H9 (cell line): ENCODE measurements at regions not wholly inside any gene's neighbourhood (a gene's known extent, or its start where the extent isn't known, plus 50 kb on each side); places are given as distances from the start of the nearest gene placed in this dataset.

Experiments
- DNase-seq: peaks from one replicate; pipeline ENCODE4 v3.0.0-alpha.2; 2017
- H2AFZ ChIP-seq: one replicate; pipeline ENCODE4 v1.6.1; 2013; ENCODE audit warnings: mild to moderate bottlenecking, low read length, control low read depth, moderate library complexity
- H2AK5ac ChIP-seq: 2 replicates; pipeline ENCODE4 v1.6.1; 2013; ENCODE audit warnings: low read length, control low read depth, mixed read lengths; ENCODE audit not compliant: insufficient read length
- H2BK120ac ChIP-seq: one replicate; pipeline ENCODE4 v1.6.1; 2013; ENCODE audit warnings: low read depth, mild to moderate bottlenecking, low read length, control low read depth, inconsistent platforms; ENCODE audit not compliant: poor library complexity, severe bottlenecking
- H2BK12ac ChIP-seq: 2 replicates; pipeline ENCODE4 v1.6.1; 2013; ENCODE audit warnings: low read length, control low read depth, mixed read lengths, low read depth; ENCODE audit not compliant: insufficient read length
- H2BK15ac ChIP-seq: 2 replicates; pipeline ENCODE4 v1.6.1; 2013; ENCODE audit warnings: low read depth, low read length, control low read depth
- H2BK20ac ChIP-seq: one replicate; pipeline ENCODE4 v1.6.1; 2013; ENCODE audit warnings: low read depth, mild to moderate bottlenecking, low read length, control low read depth, inconsistent platforms; ENCODE audit not compliant: poor library complexity, severe bottlenecking
- H2BK5ac ChIP-seq: 2 replicates; pipeline ENCODE4 v1.6.1; 2013; ENCODE audit warnings: low read length, control low read depth, mixed read lengths; ENCODE audit not compliant: insufficient read length
- H3K14ac ChIP-seq: 2 replicates; pipeline ENCODE4 v1.6.1; 2013; ENCODE audit warnings: low read length, control low read depth; ENCODE audit not compliant: insufficient read depth
- H3K18ac ChIP-seq: 2 replicates; pipeline ENCODE4 v1.6.1; 2013; ENCODE audit warnings: low read depth, mild to moderate bottlenecking, mixed read lengths, low read length, control low read depth; ENCODE audit not compliant: insufficient read length
- H3K23ac ChIP-seq: 2 replicates; pipeline ENCODE4 v1.6.1; 2013; ENCODE audit warnings: low read length, control low read depth, mixed read lengths, low read depth; ENCODE audit not compliant: insufficient read length
- H3K23me2 ChIP-seq: 2 replicates; pipeline ENCODE4 v1.6.1; 2013; ENCODE audit warnings: low read depth, mild to moderate bottlenecking, mixed read lengths, low read length, control low read depth; ENCODE audit not compliant: insufficient read length, poor library complexity, severe bottlenecking
- H3K27ac ChIP-seq: 2 replicates; pipeline ENCODE4 v1.5.1; 2013; ENCODE audit warnings: low read length, control low read depth, mixed read lengths, low read depth; ENCODE audit not compliant: insufficient read length
- H3K27me3 ChIP-seq: 2 replicates; pipeline ENCODE4 v1.6.1; 2013; ENCODE audit warnings: low read length, control low read depth, inconsistent platforms; ENCODE audit not compliant: insufficient read depth
- H3K4ac ChIP-seq: 2 replicates; pipeline ENCODE4 v1.6.1; 2013; ENCODE audit warnings: low read depth, mild to moderate bottlenecking, control low read depth, inconsistent platforms, low read length, moderate library complexity
- H3K4me1 ChIP-seq: 2 replicates; pipeline ENCODE4 v1.6.1; 2013; ENCODE audit warnings: low read length, control low read depth, inconsistent platforms; ENCODE audit not compliant: insufficient read depth
- H3K4me2 ChIP-seq: 2 replicates; pipeline ENCODE4 v1.6.1; 2013; ENCODE audit warnings: low read length, control low read depth, mixed read lengths; ENCODE audit not compliant: insufficient read length, insufficient read depth
- H3K56ac ChIP-seq: 2 replicates; pipeline ENCODE4 v1.6.1; 2013; ENCODE audit warnings: low read depth, mild to moderate bottlenecking, mixed read lengths, low read length, control low read depth; ENCODE audit not compliant: insufficient read length
- H3K79me1 ChIP-seq: 2 replicates; pipeline ENCODE4 v1.6.1; 2013; ENCODE audit warnings: low read depth, mild to moderate bottlenecking, moderate library complexity, low read length, control low read depth, inconsistent platforms; ENCODE audit not compliant: insufficient read depth, poor library complexity, severe bottlenecking
- H3K79me2 ChIP-seq: 2 replicates; pipeline ENCODE4 v1.6.1; 2013; ENCODE audit warnings: low read length, control low read depth, inconsistent platforms; ENCODE audit not compliant: insufficient read depth
- H3K9ac ChIP-seq: 2 replicates; pipeline ENCODE4 v1.6.1; 2013; ENCODE audit warnings: low read length, control low read depth, mixed read lengths; ENCODE audit not compliant: insufficient read length; ENCODE audit errors: extremely low read depth
- H3K9me3 ChIP-seq: one replicate; pipeline ENCODE4 v1.6.1; 2013; ENCODE audit warnings: low read depth, low read length, inconsistent platforms; ENCODE audit not compliant: control insufficient read depth
- H3T11ph ChIP-seq: one replicate; pipeline ENCODE4 v1.6.1; 2013; ENCODE audit warnings: mild to moderate bottlenecking, low read length, control low read depth, inconsistent platforms
- H4K20me1 ChIP-seq: one replicate; pipeline ENCODE4 v1.6.1; 2013; ENCODE audit not compliant: control insufficient read depth, insufficient read length, insufficient read depth
- H4K5ac ChIP-seq: 2 replicates; pipeline ENCODE4 v1.6.1; 2013; ENCODE audit warnings: low read depth, mild to moderate bottlenecking, mixed read lengths, low read length, control low read depth; ENCODE audit not compliant: insufficient read length
- H4K8ac ChIP-seq: replicated peaks from 2 replicates; pipeline ENCODE4 v1.6.1; 2013; ENCODE audit warnings: low read length, control low read depth, mixed read lengths, low read depth; ENCODE audit not compliant: insufficient read length
- H4K91ac ChIP-seq: 2 replicates; pipeline ENCODE4 v1.6.1; 2013; ENCODE audit warnings: low read depth, mild to moderate bottlenecking, moderate library complexity, mixed read lengths, low read length, control low read depth; ENCODE audit not compliant: insufficient read length
- H3K27ac Mint-ChIP-seq, 3 experiments: 2 replicates in 2 of 3; 3 replicates in 1 of 3; pipeline ENCODE4 v1.8.0; 2020 to 2021; ENCODE audit warnings: mixed read lengths in 3 of 3, mild to moderate bottlenecking in 1 of 3, moderate library complexity in 1 of 3
- H3K27me3 Mint-ChIP-seq: 2 replicates; pipeline ENCODE4 v1.8.0; 2021; ENCODE audit warnings: low read depth, mild to moderate bottlenecking, moderate library complexity, mixed read lengths
- H3K36me3 Mint-ChIP-seq, 3 experiments: 2 replicates in 2 of 3; 3 replicates in 1 of 3; pipeline ENCODE4 v1.8.0; 2020 to 2021; ENCODE audit warnings: low read depth in 3 of 3, mixed read lengths in 3 of 3; ENCODE audit not compliant: insufficient read depth in 1 of 3
- H3K4me1 Mint-ChIP-seq, 2 experiments: 2 replicates each; pipeline ENCODE4 v1.8.0; 2020; ENCODE audit warnings: mixed read lengths in 2 of 2
- H3K4me3 Mint-ChIP-seq, 2 experiments: 2 replicates in 1 of 2; 3 replicates in 1 of 2; pipeline ENCODE4 v1.8.0; 2020 to 2021; ENCODE audit warnings: mild to moderate bottlenecking in 2 of 2, mixed read lengths in 2 of 2, moderate library complexity in 1 of 2
- H3K9me3 Mint-ChIP-seq, 2 experiments: 2 replicates in 1 of 2; 3 replicates in 1 of 2; pipeline ENCODE4 v1.8.0; 2020; ENCODE audit warnings: mild to moderate bottlenecking in 2 of 2, mixed read lengths in 2 of 2, moderate library complexity in 1 of 2
- WGBS: extraction: QIAGEN DNeasy Blood & Tissue Kit; methylation state at CpG from one replicate; pipeline ENCODE4 v1.1.7; 2013; ENCODE audit warnings: missing lambda C conversion rate, low lambda C conversion rate, mixed read lengths; ENCODE audit not compliant: insufficient read length; ENCODE audit errors: extremely low coverage; 5-methylcytosine and 5-hydroxymethylcytosine counted together
- TF ChIP-seq, protein P1 (sequence below): fragments of 200-600 bp; sonication (generic); conservative IDR thresholded peaks from 3 replicates; pipeline ENCODE4 v1.8.0; 2021; ENCODE audit warnings: antibody characterized with exemption, mild to moderate bottlenecking

DNA sequence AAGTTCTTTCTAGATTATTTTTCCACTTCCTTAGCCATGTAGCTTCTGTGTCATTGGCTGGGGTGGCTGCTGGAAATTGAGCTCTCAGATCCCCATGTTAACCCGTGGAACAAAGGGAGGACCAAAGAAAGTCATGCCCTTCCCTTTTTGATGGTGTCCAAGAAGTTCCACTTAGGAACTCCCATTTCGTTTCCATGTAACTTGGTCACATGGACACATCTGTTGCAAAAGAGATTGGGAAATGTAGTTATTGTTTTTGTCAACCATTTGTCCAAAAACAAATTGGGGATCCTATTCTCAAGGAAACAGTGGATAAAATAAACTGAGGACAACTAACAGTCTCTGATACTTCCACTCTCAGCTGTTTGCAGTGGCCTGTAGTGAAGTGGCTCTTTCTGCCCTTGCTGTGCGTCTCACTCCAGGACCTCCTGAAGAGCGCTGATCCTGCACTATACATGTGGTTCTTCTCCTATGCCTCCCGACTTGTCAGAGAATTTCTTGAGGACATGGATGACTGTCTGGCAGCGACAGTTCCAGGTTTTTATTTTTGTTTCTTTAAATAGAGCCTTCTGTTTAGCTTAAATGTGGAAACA, 125.3 kb upstream of the LNX1 start:
- no peaks in the 10 kb centered on the region for H3K9me3 Mint-ChIP-seq

More for the DNA sequence above, 125.3 kb upstream of the LNX1 start:
- Mint-ChIP-seq H3K27ac (no peak overlapping the region), H3K36me3 (no peaks in the 10 kb centered on the region), H3K27me3 (no peaks in the 10 kb centered on the region; the same call in 1 of the 2 replicates), H3K4me3 (no peak overlapping the region), H3K4me1 (peaks cover 0 to 3% of the 10 kb centered on the region in 2 experiments; a peak in 2 of 4 replicates)
- Histone ChIP-seq H3K18ac (no peak overlapping the region), H2BK12ac (no peak overlapping the region), H3K79me1 (no peaks in the 10 kb centered on the region), H3T11ph (no peak overlapping the region), H3K9ac (no peak overlapping the region), H3K23ac (no peak overlapping the region), H3K4me1 (no peaks in the 10 kb centered on the region), H2AK5ac (no peak overlapping the region), H4K8ac (no peak overlapping the region), H2BK20ac (no peak overlapping the region), H3K4ac (no peak overlapping the region), H3K4me2 (no peak overlapping the region), H3K14ac (no peak overlapping the region), H4K5ac (no peak overlapping the region), H3K9me3 (no peaks in the 10 kb centered on the region), H2AFZ (no peak overlapping the region), H2BK120ac (no peak overlapping the region), H3K23me2 (no peaks in the 10 kb centered on the region), H3K27me3 (no peaks in the 10 kb centered on the region), H2BK5ac (no peak overlapping the region), H3K56ac (no peak overlapping the region), H2BK15ac (no peak overlapping the region), H4K20me1 (no peaks in the 10 kb centered on the region), H3K79me2 (no peaks in the 10 kb centered on the region), H3K27ac (no peak overlapping the region), H4K91ac (no peak overlapping the region)
- DNase-seq, result no peak
- WGBS, result no CpG with 5 or more reads among the region's 6 CpGs
- TF ChIP-seq, protein P1, sequence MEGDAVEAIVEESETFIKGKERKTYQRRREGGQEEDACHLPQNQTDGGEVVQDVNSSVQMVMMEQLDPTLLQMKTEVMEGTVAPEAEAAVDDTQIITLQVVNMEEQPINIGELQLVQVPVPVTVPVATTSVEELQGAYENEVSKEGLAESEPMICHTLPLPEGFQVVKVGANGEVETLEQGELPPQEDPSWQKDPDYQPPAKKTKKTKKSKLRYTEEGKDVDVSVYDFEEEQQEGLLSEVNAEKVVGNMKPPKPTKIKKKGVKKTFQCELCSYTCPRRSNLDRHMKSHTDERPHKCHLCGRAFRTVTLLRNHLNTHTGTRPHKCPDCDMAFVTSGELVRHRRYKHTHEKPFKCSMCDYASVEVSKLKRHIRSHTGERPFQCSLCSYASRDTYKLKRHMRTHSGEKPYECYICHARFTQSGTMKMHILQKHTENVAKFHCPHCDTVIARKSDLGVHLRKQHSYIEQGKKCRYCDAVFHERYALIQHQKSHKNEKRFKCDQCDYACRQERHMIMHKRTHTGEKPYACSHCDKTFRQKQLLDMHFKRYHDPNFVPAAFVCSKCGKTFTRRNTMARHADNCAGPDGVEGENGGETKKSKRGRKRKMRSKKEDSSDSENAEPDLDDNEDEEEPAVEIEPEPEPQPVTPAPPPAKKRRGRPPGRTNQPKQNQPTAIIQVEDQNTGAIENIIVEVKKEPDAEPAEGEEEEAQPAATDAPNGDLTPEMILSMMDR, result no peak
